GM21528 (cell line): ENCODE measurements at regions not wholly inside any gene's neighbourhood (a gene's known extent, or its start where the extent isn't known, plus 50 kb on each side); places are given as distances from the start of the nearest gene placed in this dataset.
A peak's percentile ranks its signal among the peaks of the same experiment; 100 is the strongest.

ENCODE experiments used
- ATAC-seq: cut with Tn5 transposase; IDR thresholded peaks from one replicate; pipeline ENCODE4 v1.9.1; 2021; ENCODE audit warnings: mild to moderate bottlenecking, moderate library complexity; ENCODE audit not compliant: unreplicated experiment, low FRiP score

DNA sequence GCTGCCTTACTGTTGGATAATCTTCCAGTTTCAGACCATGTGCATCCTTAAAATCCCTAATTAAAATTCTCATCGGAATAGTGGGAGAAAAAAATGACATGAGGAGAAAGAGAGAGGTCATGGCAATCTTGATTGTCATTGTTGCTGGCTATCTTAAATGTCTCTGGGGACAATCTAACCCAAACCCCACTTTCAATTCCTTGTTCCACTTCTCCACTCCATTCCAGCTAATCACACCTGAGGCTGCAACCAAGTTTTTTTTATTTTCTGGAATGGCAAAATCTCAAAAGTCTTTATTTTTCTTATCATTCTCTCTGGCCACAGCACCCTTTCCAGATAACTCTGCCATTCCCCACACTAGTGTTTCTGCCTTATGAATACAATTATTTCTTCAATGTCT is 171.9 kb upstream of the RASA1 start:
- ATAC-seq, result no peak

DNA sequence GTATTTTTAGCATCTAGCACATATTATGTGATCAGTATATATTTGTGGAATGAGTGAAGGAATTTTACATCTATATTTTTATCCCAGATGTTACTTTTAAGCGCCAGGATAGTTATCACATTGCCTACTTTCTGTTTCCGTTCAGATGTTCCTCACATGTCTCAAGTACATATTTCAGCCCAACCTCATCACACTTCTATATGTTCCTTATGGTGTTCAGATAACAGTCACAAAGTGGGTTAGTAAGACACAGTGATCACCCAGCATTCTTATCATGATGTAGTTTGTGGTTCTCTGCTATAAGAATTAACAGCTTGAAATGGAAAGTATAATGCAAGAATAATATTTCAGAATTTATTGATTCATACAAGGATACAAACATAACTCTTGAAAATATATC is 170.0 kb upstream of the RASA1 start:
- no peak for ATAC-seq

DNA sequence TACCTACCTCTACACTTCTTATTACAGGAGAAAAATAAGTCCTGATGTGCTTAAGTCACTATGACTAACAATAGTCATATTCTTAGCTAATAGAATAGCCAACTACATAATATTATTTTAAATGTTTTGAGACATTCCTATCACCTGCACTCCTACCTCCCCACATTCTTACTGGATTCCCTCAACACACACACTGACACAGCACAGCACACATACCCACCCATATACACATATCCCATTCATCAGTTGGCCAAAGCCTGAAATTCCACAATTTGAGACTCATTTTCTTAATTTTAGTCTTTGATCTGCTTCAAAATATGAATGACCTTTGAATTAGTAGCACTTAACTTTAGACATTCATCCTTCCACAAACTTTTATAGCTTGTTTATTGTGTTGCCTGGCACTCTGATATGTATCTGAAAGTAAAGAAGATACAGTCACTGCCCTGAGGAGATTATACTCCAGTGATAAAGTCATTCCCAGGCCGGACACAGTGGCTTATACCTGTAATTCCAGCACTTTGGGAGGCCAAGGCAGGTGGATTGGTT is 168.3 kb upstream of the RASA1 start:
- no peak for ATAC-seq

DNA sequence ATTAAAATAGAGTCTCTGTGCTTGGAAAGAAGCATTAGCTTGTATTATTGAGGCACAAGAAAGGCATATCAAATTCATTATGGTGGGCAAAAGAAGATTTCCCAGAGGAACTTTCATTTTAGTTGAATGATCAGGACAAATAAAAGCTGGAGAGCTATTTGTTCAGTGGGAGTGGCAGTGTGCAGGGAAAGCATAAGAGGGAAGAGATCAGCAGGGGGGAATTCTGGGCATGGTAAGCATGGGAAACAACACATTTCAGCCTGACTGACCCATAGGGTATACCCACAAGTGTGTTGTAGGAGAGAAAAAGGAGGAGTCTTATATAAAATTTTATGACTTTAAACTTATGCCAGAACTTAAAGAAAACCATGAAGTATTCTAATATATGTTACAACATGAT is 167.7 kb upstream of the RASA1 start:
- ATAC-seq, result no peak

DNA sequence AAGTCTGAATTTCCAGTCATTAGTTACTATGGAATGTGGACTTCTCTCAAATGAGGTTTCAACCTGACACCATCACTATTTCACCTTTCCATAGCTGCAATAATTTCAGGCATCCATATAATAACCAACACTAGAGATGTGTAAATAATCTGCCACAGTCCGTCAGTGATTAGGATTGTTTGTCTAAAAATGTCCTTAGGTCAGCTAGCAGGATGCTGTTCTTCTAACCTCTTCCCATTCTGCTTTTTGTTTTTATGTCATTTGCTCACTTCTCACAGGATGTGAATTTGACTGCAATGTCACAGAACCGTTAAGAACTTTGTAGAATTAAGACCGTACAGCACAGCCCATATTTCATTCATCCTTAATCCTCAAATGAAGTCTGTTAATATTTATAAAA is 166.4 kb upstream of the RASA1 start:
- ATAC-seq, result no peak

DNA sequence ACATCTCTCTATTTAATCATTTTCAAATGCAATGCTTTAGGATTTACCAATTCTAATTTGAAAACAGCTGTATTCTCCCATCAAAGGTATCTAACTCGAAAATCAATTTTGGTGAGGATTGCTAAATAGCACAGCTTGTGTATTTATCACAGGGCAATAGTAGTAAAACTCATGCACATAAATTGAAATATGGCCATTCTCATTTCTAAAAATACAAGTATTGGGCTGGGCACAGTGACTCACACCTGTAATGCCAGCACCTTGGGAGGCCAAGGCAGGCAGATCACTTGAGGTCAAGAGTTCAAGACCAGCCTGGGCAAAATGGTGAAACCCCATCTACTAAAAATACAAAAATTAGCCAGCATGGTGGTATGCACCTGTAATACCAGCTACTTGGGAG is 164.8 kb upstream of the RASA1 start:
- ATAC-seq, result no peak

DNA sequence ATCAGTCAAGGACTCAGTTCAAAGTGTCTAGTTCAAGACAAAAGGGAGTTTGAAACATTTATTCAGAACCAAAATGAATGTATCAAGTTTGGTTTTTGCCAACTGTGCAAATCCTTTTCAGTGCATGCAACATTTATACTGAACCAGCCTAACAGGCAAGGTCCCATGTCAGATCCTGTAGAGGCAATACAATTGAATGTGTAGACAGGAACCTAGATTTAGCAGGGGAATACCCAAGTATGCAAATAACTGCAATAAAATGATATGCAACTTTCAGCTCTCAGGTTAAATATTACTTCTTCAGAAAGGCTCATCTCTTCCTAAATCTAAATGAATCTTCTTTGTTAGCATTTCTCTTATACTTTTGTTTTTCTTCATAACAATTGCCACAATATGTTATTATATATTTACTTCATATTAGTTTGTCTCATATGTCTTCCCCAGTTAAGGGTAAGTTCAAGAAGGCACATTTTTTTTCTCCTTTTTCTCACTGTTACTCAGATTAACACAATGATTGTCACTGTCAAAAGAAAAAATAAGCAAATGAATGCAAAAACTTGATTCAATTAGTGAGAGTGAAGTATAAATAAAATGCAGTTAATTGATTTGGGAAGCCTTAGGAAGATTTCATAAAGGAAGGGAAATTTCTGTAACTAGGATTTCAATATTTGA is 163.9 kb upstream of the RASA1 start:
- ATAC-seq, result peak; percentile 96

DNA sequence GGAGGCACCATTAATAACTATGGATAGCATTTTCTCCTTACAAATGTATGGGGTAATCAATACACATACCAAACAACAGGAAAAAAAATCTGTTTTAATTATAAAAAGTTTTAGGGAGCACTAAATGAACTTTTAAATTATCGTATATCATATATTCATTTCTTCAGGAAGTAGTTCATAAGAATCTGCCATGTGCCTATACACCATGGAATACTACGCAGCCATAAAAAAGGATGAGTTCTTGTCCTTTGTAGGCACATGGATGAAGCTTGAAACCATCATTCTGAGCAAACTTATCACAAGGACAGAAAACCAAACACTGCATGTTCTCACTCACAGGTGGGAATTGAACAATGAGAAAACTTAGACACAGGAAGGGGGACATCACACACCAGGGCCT is 162.1 kb upstream of the RASA1 start:
- ATAC-seq, result no peak

DNA sequence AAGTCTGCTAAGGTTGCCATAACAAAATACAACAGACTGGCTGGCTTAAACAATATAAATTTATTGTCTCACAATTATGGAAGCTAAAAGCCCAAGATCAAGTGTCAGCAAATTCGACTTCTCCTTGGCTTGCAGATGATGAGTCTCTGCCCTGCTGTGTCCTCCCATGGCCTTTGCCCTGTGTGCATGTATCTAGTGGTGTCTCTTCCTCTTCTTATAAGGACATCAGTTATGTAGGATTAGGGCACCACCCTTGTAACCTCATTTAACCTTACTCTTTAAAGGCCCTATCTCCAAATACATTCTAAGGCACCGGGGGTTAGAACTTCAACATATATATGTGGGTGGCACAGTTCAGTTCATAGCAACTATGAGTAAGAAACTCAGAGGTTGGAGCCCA is 157.9 kb upstream of the RASA1 start:
- ATAC-seq, result no peak

DNA sequence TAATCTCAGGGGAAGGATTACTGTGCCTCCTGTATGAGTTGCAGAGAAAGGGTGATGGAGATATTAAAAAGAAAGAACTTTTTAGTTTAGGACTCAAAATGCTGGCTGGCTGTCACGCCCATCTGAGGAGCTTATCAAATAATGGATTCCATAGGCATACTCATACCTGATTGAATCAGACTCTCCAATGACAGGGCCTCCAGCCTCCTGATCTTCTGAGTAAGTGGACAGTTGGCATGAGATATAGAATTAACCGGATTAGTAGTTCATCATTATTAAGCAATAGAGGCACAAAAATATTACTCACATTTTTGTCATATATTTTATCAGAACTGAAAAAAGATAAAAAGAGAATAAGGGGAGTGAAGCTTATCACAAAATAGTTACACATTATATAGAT is 157.0 kb upstream of the RASA1 start:
- ATAC-seq, result no peak

DNA sequence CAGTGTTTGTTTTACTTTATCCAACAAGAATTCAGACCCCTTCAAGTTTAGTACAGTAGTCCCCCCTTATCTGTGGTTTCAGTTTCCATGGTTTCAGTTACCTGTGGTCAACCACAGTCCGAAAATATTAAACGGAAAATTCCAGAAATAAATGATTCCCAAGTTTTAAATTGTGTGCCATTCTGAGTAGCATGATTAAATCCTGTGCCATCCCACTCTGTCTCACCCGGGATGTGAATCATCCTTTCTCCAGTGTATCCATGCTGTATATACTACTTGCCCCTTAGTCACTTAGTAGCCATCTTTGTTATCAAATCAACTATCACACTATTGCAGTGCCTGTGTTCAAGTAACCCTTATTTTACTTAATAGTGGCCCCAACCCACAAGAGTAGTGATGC is 153.8 kb upstream of the RASA1 start:
- no peak for ATAC-seq

DNA sequence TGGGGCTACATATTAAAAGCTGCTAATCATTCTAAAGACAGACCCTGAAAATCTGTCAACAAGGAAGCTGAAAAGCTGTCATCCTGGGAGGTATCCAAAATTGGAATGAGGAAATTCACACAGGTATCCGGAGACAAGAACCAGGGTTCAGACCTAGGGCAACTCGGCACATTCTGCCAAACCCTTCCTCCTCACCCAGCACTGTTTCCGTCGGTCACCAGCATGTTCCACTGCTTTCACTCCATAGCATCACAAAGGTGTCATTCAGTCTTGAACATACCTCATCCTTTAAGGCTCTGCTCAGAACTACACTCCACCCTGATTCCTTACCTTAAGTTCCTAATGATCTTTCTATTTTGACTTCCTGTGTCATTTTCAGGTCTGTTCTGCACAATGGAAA is 153.1 kb upstream of the RASA1 start:
- ATAC-seq, result no peak

DNA sequence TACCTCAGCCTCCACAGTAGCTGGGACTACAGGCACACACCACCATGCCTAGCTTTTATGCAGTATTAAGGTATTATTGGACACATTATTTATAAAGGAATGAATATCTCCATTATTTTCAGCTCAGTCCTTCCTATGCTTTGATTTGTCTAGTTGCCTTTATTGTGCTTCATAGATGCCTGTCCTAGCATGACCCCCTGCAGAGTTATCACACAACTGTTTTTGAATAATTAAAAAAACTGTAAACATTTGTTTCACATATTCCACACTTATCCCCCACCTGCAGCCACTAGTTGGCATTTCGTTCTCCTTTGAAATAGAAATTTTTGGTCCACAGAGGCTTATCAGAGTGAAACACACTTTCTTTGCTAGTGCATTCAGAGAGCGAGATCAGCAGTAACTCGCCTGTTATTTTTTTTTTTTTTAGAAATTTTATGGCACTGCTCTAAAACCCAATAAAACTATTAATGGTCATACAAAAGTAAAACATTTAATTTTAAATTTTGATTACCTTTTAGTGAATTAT is 151.8 kb upstream of the RASA1 start:
- ATAC-seq, result no peak

DNA sequence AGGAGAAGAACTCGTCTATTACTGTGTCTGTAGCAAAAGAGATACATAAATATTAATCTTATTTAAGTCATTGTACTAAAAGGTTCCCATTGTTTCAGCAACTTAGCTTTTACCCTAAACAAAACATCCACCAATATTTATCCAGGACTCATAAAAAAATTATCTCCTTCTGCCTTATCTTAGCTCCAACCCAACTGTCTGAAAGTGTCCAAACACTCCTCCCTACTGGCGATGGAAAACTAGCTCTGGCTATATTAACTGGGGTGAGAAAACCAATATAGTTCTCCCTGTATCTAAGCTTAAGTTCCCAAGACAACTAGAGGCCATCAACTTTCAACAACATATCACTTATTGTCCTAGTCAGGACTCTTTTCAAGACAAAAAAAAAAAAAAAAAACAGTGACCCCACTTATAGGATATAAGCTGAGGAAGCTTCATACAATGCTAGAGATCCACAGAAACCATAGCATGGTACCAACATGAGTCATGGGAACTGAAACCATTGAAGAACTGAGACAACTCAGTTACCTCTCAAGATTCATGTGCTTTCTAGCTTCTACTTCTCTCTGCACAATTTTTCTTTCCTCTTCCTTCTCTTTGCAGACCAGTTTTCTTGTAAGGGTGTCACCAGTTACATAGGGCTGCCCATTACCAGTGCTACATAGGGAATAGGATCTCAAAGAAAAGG is 150.7 kb upstream of the RASA1 start:
- ATAC-seq, result peak; percentile 87

DNA sequence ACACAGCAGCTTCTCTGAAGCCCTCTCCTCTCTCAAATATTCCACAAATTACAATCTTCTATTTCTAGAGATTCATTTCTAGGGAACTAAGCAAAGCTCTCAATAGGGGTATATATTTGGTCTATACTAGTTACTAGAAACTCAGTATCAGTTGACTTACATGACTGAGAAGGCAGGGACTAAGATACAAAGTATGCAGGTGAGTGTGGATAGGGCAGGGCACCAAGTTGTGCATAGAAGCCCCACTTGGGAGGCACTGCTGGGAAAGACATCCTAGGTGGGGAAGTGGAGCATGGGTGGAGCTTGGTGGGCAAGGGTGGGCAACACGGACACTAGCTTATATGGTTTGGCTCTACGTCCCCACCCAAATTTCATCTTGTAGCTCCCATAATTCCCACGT is 148.1 kb upstream of the RASA1 start:
- no peak for ATAC-seq

DNA sequence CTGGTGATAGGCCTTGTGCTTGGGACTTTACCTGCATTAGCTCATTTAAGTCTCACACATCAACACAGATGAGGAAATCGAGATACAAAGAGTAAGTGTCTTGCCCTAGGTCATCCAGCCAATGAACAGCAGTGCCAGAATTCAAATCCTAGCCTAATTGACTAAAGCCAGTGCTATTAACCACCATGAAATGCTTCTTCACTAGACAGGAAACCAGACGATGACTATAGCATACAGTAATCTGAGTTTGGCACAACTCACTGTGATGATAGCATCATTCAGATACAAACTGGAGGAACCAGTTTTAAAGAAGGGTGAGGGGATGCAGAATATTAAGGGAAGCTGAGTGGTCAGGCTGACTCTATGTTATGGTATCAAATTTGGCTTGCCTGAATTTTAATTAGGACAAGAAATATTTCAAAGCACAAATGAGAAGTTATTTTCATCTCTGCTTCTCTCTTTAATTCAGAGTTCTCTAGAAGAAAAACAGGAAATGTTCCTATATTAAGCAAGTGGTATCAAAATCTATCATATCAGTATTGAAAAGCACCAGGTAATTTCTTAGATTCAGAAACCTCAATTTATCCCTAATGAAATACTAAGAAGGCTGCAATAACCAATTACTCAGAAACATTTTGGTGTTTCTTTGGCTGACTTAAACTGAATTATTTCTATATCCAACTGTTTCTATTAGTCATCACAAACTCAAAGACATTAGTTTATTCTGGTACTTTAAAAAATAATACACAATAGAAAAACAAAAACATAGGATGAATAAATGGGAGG is 147.0 kb upstream of the RASA1 start:
- ATAC-seq, result peak; percentile 34

DNA sequence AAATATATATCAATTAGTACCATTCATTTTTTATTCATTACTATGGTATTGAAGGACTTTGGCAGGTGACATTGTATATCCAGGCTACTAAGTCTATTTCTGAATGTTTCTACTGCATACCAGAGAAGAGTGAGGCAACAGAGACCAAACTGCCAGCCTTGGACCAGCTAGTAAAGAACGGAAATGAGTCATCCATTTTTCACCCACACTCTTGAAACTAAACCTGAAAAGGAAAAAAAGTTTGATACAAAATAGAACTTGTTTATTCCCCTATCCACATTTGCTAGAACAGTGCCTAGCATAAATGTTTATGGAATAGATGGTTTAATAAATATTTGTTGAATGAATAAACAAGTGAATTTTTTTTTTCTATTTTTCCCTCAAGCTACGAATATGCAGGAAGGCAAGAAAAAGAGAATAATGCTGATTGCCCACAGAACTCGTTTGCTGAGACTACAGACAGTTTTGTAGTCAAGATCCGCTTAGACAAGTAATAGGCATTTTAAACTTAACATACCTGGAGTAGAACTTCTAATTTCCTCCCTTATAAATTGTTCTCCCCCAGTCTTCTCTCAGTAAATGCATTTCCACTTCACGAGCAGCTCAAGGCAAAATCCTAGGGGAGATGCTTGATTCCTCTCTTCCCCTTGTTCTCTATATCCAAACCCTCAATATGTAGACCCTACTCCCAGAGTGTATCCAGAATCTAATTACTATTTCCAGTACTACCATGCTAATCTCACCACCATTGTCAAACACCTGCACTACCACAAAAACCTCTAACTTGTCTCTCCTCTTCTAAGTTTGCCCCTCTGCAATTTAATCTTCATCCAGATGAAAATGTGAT is 146.2 kb upstream of the RASA1 start:
- ATAC-seq, result peak; percentile 77

DNA sequence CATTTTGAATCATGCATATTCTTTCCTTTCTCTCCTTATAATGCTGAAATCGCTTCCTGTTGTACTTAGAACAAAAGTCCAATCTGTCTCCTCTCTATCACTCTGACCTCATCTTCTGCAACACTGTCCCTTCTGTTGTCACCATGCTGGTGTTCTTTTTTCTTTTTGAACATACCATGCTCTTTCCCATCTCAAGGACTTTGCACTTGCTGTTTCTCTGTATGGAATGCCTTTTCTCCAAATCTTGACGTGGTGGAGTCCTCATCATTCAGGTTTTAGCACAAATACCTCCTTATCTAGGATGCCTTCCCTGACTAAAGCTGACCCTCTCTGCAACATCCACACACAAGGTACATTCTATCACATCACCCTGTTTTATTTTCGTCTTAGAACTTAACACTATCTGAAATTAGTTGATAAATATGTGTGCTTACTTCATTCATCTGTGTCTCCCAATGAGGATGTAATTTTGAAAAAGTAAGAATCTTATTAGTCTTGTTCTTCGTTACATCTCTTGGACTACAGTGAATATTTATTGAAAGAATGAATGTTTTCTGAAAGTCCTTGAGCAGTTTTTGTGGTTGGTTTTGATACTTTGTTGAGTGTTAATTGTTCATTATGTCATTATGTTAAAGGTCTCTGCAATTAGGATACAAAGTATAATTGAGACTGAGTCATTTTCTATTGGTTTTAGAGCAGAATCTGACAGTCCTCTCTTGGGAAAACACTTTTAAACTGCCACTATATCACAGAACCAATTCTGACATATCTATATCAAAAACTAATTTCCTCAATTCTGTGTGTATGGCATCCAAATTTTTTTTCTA is 145.3 kb upstream of the RASA1 start:
- no peak for ATAC-seq

DNA sequence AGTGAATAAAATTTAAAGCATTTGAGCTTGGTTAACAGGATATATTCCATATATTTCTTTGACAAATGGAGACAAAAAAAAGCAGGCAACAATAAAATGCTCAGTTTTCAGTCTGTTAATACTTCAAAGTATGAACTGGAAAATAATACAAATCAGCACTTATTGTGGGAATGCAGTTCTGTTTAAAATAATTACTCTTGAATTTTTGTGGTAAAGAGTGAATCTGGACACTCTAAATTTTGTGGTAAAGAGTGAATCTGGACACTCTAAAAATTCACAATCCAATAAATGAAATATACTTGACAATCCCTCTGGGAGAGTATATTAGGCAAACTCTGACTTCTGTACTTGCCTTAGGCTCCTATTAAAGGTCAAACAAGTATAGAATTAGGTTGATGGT is 141.9 kb upstream of the RASA1 start:
- no peak for ATAC-seq
